ENCODE measurements at regions not wholly inside any gene's neighbourhood (a gene's known extent, or its start where the extent isn't known, plus 50 kb on each side); places are given as distances from the start of the nearest gene placed in this dataset.

GRCh38 chr4:187188118-187188517, 464.5 kb upstream of the FAT1 start:
- Histone ChIP-seq H3K4me2 (ENCODE audit: low read depth, low read length) (no peak overlapping the region), H3K27ac (ENCODE audit: extremely low read length, insufficient read depth, low read length) (no peak overlapping the region), H3K4me3 (replicated peaks in 1 of 3; ENCODE audit: insufficient read depth in 1 of 3, low read depth in 2 of 3, low read length in 3 of 3) (no peak overlapping the region), H3K4me1 (ENCODE audit: insufficient read depth, low read length) (no peaks in the 10 kb centered on the region), H4K20me1 (ENCODE audit: insufficient read depth, low read length) (no peaks in the 10 kb centered on the region), H3K27me3 (ENCODE audit: control insufficient read depth in 1 of 2, insufficient read depth in 2 of 2, low read length in 2 of 2) (peaks cover 1 to 5% of the 10 kb centered on the region in 2 experiments; a peak in 1 of 5 replicates), H2AFZ (ENCODE audit: low read length) (no peak overlapping the region), H3K9ac (ENCODE audit: insufficient read depth, low read depth, low read length) (no peak overlapping the region), H3K36me3 (replicated peaks in 1 of 2; ENCODE audit: control insufficient read depth in 1 of 2, insufficient read depth in 2 of 2, low read length in 2 of 2) (no peaks in the 10 kb centered on the region), H3K79me2 (ENCODE audit: insufficient read depth, low read length) (no peaks in the 10 kb centered on the region), H3K9me3 (ENCODE audit: low read length) (no peaks in the 10 kb centered on the region)
- 2% methylated on average over 7 of the region's 7 CpGs for WGBS (ENCODE audit: low lambda C conversion rate)
- intact Hi-C loops (cut with micrococcal nuclease; ENCODE audit: unreplicated experiment) (loop anchor here (10.0 kb wide), 1 partner anchor 167 kb away; no protein-coding TSS in a partner anchor), in situ Hi-C loops (cut with HindIII; ENCODE audit: extremely low pct_ligation_motif_present, low pct_unique_long_range_greater_than_20kb) (no loop called here)
- BruUV-seq (replicated peaks): no TSS peak
- CTCF ChIA-PET (ENCODE audit: low intra/inter-chr PET ratio, low total read pairs): no interaction called here
- FAIRE-seq (no peak), ATAC-seq (no peak), DNase-seq (ENCODE audit: low spot score) (no peak)
- POLR2A ChIA-PET: no interaction called here
- TF ChIP-seq NFIB (CRISPR knock-in tag; IDR thresholded peaks at IDR 0.05; ENCODE audit: borderline replicate concordance): no peak
- no peak for TF ChIP-seq SP2 (CRISPR knock-in tag; IDR thresholded peaks at IDR 0.05)
- no peak for TF ChIP-seq ZZZ3 (CRISPR knock-in tag; IDR thresholded peaks at IDR 0.05; ENCODE audit: borderline replicate concordance)
- no peak for TF ChIP-seq SP4 (CRISPR knock-in tag; IDR thresholded peaks at IDR 0.05)
- TF ChIP-seq XRCC5 (optimal IDR thresholded peaks at IDR 0.05; ENCODE audit: low read length): no peak
- no peak for TF ChIP-seq ZNF557 (CRISPR knock-in tag; IDR thresholded peaks at IDR 0.05)
- TF ChIP-seq ZNF709 (CRISPR knock-in tag; IDR thresholded peaks at IDR 0.05): no peak
- no peak for TF ChIP-seq ZNF362 (CRISPR knock-in tag; IDR thresholded peaks at IDR 0.05; ENCODE audit: borderline replicate concordance)
- no peak for TF ChIP-seq SPEN (CRISPR knock-in tag; IDR thresholded peaks at IDR 0.05; ENCODE audit: low read depth)
- TF ChIP-seq, protein P1, sequence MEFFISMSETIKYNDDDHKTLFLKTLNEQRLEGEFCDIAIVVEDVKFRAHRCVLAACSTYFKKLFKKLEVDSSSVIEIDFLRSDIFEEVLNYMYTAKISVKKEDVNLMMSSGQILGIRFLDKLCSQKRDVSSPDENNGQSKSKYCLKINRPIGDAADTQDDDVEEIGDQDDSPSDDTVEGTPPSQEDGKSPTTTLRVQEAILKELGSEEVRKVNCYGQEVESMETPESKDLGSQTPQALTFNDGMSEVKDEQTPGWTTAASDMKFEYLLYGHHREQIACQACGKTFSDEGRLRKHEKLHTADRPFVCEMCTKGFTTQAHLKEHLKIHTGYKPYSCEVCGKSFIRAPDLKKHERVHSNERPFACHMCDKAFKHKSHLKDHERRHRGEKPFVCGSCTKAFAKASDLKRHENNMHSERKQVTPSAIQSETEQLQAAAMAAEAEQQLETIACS (CRISPR knock-in tag; IDR thresholded peaks at IDR 0.05): no peak
- TF ChIP-seq ZSCAN21 (CRISPR knock-in tag; IDR thresholded peaks at IDR 0.05; ENCODE audit: borderline replicate concordance): no peak
- no peak for TF ChIP-seq HOXA5 (CRISPR knock-in tag; IDR thresholded peaks at IDR 0.05)
- TF ChIP-seq ZNF549 (CRISPR knock-in tag; IDR thresholded peaks at IDR 0.05): no peak
- no peak for TF ChIP-seq ZNF589 (CRISPR knock-in tag; conservative IDR thresholded peaks at IDR 0.05)
- no peak for TF ChIP-seq ZNF766 (CRISPR knock-in tag; IDR thresholded peaks at IDR 0.05; ENCODE audit: borderline replicate concordance)
- TF ChIP-seq, protein P2, sequence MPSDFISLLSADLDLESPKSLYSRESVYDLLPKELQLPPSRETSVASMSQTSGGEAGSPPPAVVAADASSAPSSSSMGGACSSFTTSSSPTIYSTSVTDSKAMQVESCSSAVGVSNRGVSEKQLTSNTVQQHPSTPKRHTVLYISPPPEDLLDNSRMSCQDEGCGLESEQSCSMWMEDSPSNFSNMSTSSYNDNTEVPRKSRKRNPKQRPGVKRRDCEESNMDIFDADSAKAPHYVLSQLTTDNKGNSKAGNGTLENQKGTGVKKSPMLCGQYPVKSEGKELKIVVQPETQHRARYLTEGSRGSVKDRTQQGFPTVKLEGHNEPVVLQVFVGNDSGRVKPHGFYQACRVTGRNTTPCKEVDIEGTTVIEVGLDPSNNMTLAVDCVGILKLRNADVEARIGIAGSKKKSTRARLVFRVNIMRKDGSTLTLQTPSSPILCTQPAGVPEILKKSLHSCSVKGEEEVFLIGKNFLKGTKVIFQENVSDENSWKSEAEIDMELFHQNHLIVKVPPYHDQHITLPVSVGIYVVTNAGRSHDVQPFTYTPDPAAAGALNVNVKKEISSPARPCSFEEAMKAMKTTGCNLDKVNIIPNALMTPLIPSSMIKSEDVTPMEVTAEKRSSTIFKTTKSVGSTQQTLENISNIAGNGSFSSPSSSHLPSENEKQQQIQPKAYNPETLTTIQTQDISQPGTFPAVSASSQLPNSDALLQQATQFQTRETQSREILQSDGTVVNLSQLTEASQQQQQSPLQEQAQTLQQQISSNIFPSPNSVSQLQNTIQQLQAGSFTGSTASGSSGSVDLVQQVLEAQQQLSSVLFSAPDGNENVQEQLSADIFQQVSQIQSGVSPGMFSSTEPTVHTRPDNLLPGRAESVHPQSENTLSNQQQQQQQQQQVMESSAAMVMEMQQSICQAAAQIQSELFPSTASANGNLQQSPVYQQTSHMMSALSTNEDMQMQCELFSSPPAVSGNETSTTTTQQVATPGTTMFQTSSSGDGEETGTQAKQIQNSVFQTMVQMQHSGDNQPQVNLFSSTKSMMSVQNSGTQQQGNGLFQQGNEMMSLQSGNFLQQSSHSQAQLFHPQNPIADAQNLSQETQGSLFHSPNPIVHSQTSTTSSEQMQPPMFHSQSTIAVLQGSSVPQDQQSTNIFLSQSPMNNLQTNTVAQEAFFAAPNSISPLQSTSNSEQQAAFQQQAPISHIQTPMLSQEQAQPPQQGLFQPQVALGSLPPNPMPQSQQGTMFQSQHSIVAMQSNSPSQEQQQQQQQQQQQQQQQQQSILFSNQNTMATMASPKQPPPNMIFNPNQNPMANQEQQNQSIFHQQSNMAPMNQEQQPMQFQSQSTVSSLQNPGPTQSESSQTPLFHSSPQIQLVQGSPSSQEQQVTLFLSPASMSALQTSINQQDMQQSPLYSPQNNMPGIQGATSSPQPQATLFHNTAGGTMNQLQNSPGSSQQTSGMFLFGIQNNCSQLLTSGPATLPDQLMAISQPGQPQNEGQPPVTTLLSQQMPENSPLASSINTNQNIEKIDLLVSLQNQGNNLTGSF (CRISPR knock-in tag; IDR thresholded peaks at IDR 0.05): no peak
- TF ChIP-seq KLF9 (CRISPR knock-in tag; IDR thresholded peaks at IDR 0.05; ENCODE audit: low read depth): no peak
- TF ChIP-seq ZNF101 (CRISPR knock-in tag; IDR thresholded peaks at IDR 0.05; ENCODE audit: borderline replicate concordance, low read depth): no peak
